NCI-H1092 treated with DMSO at 0.1 percent for 48 hours (cell line): ENCODE measurements at regions not wholly inside any gene's neighbourhood (a gene's known extent, or its start where the extent isn't known, plus 50 kb on each side); places are given as distances from the start of the nearest gene placed in this dataset.

Source experiments
- DNase-seq: peaks from one replicate; lab custom pipeline; 2025; lab: John Stamatoyannopoulos, UW

DNA sequence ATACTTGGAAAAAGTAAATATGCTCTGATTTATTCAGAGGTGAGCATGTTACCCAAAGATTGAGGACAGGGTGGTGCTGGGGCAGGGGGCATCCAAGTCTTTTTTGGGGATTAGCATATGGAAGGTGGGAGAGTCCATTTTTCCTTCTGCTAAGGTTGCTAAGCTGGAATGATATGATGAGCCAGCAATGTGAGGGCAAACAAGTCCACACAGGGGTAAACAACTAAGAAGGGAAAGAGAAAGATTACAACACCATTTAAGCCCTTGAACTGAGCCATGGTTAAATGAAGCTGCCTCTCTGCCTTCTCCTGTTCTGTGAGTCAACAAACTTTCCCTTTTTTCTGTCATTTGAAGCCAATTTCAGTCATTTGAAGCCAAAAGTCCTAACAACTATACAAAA lies 89.0 kb downstream of the RPL22L1 start:
- no peak for DNase-seq

DNA sequence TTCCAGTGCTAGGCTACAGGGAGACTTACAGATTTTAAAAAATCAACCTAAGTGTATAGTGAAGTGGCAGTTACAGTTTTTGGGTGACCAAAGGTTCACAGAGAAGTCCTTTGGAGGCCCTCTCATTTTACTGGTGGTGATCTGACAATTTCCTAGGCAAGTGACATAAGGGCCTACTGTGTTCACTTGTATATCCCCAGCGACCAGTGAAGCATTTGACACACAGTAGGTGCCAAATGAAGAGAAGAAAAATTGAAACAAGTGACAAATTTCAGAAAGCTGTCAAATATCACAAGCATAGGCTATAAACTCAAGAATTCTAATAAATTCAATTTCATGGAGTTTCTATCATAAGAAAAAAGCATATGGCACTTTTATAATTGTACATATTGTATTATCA lies 89.5 kb downstream of the RPL22L1 start:
- DNase-seq = no peak

DNA sequence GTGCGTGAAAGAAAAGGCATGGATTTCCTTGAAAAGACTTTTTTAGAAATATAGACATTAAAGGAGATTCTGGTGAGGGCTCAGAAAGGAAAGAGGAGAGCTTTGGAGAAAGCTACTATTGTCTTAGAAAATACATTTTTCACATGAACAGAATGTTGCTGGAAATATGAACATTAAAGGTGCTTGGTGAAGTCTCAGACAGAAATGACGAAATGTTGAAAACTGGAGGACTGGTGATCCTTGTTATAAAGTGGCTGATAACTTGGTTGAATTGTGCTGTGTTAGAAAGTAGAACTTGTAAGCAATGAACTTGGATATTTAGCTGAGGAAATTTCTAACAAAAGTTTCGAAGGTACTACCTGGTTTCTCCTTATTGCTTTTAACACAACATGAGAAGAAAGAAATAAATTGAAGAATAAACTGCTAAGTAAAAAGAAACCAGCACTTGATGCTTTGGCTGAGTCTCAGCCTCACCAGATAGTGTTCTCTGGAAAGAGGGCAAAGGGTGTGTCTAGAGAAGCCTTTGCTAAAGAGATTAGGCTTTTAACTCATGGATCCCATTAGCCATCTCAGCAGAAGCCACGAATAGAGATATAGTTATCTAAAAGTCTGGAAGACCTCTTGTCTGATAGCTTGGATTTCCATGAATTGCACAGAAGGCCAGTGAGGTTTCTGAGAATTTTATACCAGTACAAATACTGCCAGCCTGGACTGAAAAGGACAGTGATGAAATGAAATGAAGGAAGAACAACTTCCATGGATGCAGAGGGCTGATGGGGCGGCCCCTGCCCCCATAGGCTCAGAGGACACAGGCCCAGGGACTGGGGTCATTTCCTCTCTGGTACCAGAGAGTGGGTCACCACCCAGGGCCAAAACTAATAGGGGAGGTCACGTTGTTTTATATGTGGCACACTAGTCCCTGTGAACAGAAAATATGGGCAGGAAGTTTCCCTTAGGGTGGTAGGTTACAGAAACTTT lies 91.5 kb downstream of the RPL22L1 start:
- no peak for DNase-seq

DNA sequence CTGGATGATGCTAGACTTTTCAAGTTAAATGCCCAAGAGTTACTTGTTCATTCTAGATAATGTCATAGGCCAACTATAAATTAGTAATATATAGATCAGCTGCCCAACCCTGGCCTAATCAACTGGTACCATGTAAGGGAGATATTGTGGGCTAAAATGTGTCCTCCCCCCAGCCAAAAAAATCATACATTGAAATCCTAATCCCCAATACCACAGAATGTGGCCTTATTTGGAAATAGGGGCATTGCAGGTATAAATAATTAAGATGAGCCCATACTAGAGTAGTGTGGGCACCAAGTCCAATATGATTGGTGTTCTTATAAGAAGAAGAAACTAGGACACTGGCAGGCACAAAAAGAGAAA lies 92.5 kb downstream of the RPL22L1 start:
- no peak for DNase-seq

DNA sequence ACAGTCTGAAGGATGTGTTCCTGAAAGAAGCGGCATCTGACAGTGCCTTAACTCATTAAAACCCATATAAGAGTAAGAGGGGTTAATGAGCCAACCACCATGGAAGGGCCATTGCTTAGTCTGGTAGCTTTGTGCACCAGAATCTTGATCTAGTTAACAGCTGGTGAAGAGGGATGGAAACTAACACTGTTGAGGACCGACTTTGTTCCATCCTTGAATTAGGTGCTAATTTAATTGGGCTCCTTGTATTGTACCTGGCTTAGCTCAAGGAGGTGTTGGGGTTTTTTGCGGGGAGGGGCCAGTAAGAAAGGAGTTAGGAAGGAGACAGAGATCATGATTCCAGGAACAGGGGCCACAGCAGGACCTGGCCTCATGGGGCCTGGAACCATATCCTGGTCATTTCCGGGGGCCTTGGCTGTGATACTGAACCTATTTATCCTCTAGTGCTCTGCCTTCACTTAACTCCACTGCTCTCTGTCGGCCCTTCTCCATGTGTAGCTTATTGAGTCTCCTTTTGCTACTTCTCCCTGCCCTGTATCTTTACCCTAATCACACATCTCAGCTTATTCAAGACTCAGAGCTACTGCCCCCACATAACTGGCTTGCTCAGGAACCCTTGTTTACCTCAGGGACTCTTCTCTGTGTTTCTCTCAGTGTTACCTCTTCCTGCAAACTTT lies 93.0 kb downstream of the RPL22L1 start:
- no peak for DNase-seq

DNA sequence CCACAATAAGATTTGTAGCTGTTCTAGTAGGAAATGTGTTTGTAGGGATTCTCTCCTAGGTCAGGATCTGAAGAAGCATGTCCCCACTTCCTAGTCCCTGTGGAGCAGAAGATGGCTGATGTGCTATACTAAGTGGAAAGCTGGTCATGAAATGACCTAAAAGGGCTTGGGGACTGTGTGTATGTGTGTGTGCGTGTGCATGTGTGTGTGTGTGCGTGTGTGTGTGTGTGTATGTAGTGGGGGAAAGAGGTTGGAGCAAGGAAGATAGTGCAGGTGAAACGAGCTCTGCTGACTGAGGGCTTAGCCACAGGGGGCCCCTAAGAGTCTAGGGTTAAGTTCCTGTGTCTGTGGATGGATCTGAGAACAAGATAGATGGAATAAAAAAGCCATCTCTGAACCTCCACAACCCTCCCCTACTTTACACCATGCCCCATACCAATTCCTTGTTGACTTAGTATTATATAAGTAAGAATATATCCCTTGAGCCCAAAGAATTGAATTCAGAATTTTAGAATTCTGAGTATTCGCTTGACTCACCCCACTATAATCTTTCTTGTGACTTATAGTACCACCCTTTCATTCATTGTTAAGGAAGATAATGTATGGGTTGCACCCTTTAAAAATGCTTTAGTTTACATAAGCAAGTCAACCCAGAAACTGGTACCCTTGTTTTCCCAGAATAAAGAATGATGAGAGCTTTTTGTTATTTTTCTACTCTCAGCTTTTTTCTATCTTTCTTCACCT lies 96.1 kb downstream of the RPL22L1 start:
- no peak for DNase-seq

DNA sequence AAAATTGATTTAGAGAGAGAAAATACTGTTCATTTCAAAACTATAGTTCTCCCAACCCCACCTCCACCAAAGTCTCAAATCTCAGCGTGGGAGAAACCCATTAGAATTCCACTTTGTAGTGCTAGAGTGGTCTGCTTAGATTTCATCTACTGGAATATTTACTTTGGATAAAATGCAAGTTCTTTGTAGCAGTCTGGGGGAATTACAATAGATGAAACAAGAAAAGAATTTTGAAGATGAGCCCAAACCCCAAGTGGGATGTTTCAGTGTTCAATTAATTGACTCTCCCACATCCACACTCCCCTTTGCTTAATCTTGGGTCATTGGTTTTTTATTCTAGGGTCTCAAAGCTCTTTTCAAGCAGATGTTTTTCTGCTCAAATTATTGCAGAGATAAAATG lies 97.8 kb downstream of the RPL22L1 start:
- DNase-seq = no peak

DNA sequence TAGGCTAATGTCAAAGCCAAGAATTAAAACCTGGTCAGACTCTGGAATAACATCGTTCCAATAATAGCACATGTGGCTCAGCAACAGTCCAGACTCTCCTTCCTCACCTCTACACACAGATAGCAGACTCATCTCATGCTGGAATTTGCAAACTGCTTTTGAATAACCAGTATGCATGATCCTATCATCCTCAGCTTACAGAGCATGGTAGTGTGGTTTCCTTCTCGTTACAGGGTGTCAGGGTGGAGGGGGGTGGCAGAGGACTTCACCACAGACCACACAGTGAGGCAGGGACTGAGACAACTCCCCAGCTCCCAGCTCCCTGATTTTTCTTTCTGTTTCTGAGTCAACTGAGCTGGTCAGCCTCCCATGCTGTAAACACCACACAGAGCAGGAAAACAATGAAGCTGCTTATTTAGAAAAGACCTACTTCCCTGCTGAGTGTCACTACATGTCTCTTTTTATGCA lies 101.6 kb downstream of the RPL22L1 start:
- DNase-seq = no peak

DNA sequence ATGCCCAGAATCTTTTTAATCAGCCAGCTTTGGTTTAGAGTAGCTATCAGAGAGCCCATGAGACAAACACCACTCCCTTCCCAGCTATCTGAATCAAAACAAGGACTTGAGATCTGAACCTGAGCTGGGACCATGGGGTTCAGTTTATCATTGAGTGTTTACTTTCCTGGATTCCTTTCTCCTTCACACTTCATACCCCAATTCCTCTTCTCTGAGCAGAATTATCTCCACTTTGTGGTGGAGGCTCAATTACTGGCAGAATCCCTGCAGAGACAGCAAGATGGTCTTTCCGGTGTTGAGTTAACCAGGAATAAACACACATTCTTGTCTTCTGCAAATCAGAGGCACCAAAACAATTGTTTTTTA lies 102.4 kb downstream of the RPL22L1 start:
- no peak for DNase-seq

DNA sequence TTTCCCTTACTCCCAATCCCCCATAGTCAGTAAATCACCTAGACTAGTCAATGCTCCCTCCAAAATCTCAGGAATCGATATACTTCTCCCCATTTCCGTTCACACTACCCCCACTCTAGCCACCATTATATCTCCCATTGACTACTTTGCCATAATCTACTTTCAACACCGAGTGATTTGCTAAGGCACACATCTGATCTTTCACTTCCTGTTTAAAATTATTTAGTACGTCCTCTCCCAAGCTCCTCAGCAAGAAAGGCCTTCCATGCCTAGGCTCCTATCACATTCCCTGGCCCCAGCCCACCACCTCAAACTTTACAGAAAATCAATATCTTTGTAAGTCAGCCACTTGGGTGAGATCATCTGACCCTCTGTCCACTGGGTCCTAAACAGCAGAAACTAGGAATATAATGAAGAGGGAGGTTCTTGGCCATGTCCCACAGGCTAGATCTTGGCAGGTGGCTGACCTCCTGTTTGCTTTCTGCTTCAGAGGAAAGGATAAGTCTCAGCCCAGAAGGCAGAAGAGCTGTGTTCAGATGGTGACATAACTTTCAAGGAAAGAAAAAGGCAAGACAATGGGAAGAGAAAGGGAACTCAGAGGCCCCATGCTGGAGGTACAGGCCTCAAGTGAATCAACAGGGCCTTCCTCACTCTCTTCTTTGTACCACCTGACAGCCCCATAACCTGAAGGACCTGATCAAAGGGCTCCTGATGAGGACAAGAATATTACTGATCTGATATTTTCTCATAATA lies 103.0 kb downstream of the RPL22L1 start:
- no peak for DNase-seq

DNA sequence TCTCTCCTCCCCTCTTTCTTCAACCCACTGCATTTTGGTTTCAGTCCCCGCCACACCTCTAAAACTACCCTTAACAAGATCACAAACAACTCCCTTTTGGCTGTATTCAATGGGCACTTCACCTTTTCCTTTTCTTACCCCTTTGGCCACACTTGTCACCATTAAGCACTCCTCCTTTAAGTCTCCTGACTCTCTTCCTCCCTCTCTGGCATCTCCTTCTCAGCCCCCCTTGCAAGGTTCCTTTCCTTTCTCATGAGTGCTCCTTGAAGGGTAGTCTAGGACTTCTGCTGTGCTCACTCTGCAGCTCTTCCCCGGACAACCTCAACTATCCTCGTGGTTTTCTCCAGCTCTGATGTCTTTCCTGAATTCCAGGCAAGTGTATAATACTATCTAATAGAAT lies 103.7 kb downstream of the RPL22L1 start:
- DNase-seq = no peak

DNA sequence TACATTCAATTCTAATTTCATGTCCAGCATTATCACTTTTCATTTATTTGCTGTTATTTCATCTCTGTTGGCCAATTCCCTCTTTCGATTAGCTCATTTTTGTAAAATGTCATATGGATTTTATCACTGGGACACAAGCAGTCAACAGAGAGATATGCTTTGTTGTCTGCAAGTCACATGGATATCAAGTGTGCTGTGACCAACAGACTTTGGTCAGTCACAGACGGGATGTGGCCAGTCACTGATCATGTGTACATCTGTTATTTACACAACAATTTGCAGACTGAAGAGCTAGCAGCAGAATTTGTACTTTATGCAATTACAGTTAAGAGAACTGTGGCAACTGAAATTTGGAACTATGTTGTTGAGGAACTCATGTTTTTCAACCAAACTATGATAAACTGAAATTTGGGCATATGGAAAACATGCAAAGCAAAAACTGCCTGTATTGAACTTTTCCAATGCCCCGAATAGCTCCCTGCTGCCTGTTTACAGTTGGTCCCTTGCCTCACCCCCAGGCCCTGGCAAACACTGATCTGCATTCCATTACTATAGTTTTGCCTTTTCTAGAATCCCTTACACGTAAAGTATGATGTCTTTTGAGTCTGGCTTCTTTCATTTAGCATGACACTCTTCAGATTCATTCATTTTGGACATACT lies 104.4 kb downstream of the RPL22L1 start:
- no peak for DNase-seq

DNA sequence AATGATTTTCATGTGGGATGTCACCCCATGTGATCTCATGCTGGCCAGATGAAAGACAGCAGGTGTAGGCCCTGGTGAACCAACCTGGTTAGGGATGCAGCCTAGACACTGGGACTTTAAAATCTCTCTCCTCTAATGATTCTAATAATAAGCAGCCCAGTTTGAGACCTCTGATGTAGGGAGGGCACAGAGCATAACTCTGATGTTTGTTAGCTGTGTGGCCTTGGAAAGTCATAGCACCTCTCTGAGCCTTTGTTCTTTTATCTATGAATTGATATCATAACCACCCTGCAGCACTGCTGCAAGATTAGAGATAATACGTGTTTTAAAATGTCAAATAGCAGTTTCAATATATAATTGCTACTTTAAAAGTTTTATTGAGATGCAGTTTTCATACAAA lies 106.0 kb downstream of the RPL22L1 start:
- DNase-seq = no peak

DNA sequence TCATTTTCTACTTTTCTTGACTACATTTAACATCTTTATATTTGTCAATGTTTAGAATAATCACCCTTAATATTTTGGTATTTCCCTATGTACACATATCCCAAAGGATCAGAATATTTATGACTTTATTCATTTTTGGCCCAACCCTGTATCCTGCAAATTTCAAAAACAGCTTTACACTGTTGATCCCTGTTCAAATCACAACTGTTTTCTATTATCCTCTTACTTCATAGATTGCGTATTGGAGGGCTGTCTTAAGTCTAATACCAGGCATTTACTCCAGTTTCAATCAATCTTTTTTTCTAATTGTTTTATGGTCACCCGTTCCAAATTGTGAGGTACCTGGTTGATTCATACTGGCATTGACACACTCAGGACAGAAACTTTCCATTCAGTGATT lies 107.9 kb downstream of the RPL22L1 start:
- DNase-seq = no peak

DNA sequence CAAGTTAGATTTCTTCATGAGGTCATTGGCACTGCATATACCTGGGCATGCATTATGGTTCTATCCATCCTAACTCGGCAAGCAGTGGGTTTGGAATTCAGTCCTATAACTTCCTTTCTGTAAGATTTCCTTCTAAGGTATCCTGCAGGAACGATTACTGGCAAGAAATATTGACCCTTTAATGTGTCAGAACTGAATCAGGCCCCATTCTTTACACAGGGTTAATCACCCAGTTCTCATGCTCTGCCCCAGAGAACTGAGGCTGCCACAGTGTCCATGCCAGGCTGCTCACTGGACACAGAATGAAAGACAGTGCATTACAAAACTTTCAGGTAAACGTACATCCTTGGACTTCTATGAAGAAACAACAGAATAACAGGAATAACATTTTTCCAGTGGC lies 108.9 kb downstream of the RPL22L1 start:
- no peak for DNase-seq

DNA sequence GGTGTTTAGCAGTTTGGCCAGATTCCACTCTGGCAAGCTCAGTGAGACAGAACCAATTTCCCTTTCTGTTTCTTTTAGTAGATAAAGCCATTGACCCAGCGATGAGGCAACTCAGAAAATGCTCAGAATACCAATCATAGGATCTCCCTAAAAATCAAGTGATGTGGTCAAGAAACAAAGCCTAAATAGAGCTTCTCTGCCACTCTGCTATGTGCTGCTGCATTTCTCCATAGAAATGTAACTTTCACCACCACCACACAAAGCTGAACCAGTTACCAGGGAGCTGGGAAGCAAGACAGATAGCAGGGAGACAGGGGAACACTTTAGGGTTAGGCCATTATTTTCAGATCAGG lies 109.8 kb downstream of the RPL22L1 start:
- no peak for DNase-seq

DNA sequence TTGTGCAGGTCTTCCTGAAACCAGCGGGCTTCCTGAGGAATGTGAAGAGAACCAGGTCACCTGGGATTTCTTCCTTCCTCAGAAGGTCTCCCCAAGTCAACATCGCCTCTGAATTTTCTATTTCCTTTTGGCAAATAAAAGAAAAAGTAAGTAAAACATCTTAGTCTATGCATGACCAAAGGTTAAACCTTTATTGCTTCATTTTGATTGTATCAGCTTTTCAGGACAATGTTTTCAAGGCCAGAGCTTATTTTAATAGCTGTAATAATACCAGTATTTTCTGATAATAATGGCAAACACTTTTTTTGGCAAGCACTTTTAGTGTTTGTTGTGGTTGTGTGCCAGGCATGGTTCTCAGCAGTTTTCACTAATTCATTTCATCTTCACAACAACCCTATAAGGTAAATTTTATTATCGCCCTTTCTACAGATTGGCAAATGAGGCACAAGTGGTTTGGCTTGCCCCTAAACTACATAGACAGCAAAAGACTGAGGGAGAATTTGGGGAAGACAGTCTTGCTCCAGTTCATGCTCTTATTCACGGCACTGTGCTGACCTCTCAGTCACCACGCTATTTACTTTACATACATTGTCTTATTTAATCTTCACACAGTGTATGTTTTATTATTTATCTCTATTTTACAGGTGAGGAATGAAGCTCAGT lies 110.4 kb downstream of the RPL22L1 start:
- no peak for DNase-seq

DNA sequence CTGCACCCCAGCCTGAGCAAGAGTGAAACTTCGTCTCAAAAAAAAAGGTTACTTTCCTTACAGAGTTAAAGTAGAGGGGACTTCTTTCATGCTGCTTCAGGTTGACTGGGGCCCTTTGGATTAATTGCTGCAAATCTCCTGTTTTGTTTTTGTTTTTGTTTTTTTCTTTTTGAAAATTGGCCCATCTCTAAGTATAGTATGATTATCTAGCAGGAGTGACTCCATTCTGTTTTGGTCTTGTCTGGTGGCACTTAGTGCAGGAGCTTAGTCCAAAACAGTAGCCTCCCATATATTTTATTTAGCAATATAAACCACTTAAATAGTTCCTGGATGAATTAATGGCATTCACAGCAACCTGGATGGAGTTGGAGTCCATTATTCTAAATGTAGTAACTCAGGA lies 113.0 kb downstream of the RPL22L1 start:
- DNase-seq = no peak

DNA sequence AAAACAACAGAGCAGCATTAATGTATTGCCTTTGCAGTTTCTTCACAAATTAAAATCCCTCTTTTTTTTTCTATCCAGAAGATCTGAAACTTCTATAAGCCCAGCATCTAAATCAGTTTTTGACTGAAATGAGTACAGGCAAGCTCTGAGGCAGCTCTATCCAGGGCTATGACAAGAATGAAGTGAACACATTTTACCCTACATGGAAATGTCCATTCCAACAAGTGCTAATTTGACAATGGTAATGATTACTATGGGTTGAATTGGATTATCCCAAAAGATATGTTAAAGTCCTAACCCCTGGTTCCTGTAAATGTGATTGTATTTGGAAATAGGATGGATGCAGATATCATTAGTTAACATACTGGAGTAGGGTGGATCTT lies 115.7 kb downstream of the RPL22L1 start:
- DNase-seq = no peak

DNA sequence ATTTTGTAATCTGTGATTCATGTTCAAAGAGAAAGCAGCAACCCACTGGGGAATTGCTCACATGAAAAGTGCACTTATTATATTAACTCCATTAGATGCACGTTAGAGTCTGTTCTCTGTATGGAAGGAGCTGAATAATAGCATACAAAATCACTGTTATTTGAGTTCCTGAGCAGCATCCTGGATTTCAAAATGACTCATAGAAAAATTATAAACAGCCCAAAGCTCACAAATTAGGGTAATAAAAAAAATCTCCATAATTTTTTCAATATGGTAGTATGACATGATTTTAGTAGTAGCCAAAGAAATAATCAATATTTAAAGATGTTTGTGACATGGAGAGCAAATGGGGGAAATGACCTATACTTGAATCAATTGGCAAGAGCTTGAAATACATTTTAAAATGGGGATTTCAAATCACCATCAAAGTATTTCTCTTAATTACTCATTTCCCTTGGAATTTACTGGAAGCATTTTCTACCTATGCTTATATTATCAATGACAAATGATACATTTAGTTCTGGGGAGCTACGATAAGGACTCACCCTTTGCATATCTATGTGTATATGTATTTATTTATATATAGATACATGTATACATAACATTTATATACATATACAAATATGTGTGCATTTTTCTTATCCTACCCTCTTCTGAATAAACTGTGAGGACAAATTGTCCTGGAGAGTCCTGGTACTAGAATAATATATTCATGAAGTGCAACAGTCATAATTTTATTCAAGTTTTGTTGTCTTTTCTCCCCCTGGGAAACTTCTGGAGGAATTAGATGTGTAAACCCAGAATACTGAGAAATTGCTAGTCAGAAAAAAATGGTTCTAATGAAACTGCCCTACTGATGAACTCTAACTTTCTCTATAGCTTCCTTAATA lies 116.3 kb downstream of the RPL22L1 start:
- DNase-seq = no peak
